GM23338 (cell line): ENCODE measurements at regions not wholly inside any gene's neighbourhood (a gene's known extent, or its start where the extent isn't known, plus 50 kb on each side); places are given as distances from the start of the nearest gene placed in this dataset.

Experiments used
- ATAC-seq: fragments of 200-7000 bp; cut with Tn5 transposase; 3 replicates; pipeline ENCODE4 v1.9.1; 2020
- DNase-seq: peaks from one replicate; pipeline ENCODE4 v3.0.0-alpha.2; 2015; ENCODE audit warnings: low spot score
- H2AFZ ChIP-seq: fragments of 200-600 bp; sonication (generic); 2 replicates; pipeline ENCODE4 v1.8.0; 2016; ENCODE audit warnings: antibody characterized with exemption, mild to moderate bottlenecking, moderate library complexity
- H3F3A ChIP-seq: fragments of 200-600 bp; sonication (generic); replicated peaks from 2 replicates; pipeline ENCODE4 v1.8.0; 2017; ENCODE audit warnings: antibody characterized with exemption, mixed run types, low read depth
- H3K27ac ChIP-seq: fragments of 200-600 bp; sonication (generic); 2 replicates; pipeline ENCODE4 v1.6.1; 2016; ENCODE audit warnings: low read depth
- H3K27me3 ChIP-seq: fragments of 200-600 bp; sonication (generic); 2 replicates; pipeline ENCODE4 v1.8.0; 2016; ENCODE audit warnings: mild to moderate bottlenecking, mixed run types, moderate library complexity; ENCODE audit not compliant: insufficient read depth
- H3K36me3 ChIP-seq: fragments of 200-600 bp; sonication (generic); 2 replicates; pipeline ENCODE4 v1.8.0; 2016; ENCODE audit warnings: mild to moderate bottlenecking; ENCODE audit not compliant: insufficient read depth
- H3K4me1 ChIP-seq: fragments of 200-600 bp; sonication (generic); 2 replicates; pipeline ENCODE4 v1.8.0; 2016; ENCODE audit warnings: mild to moderate bottlenecking, moderate library complexity; ENCODE audit not compliant: insufficient read depth
- H3K4me2 ChIP-seq: fragments of 200-600 bp; sonication (generic); 2 replicates; pipeline ENCODE4 v1.7.1; 2017; ENCODE audit warnings: mixed run types
- H3K4me3 ChIP-seq: fragments of 200-600 bp; sonication (generic); 2 replicates; pipeline ENCODE4 v1.6.1; 2016; ENCODE audit warnings: mixed run types
- H3K79me2 ChIP-seq: fragments of 200-600 bp; sonication (generic); replicated peaks from 2 replicates; pipeline ENCODE4 v1.8.0; 2017; ENCODE audit warnings: mild to moderate bottlenecking; ENCODE audit not compliant: insufficient read depth
- H3K9me2 ChIP-seq: fragments of 200-600 bp; sonication (generic); 2 replicates; pipeline ENCODE4 v1.8.0; 2017; ENCODE audit not compliant: insufficient read depth
- H4K20me1 ChIP-seq: fragments of 200-600 bp; sonication (generic); replicated peaks from 2 replicates; pipeline ENCODE4 v1.8.0; 2017; ENCODE audit warnings: mild to moderate bottlenecking; ENCODE audit not compliant: insufficient read depth
- H3K27ac Mint-ChIP-seq: 2 replicates; pipeline ENCODE4 v1.8.0; 2020; ENCODE audit warnings: inconsistent platforms, mild to moderate bottlenecking, moderate library complexity, mixed read lengths
- H3K27me3 Mint-ChIP-seq: 3 replicates; pipeline ENCODE4 v1.8.0; 2022; ENCODE audit warnings: low read depth, mild to moderate bottlenecking, moderate library complexity, mixed read lengths, inconsistent platforms; ENCODE audit not compliant: insufficient read depth, poor library complexity
- H3K36me3 Mint-ChIP-seq: 3 replicates; pipeline ENCODE4 v1.8.0; 2021; ENCODE audit warnings: low read depth, mild to moderate bottlenecking, inconsistent platforms, moderate library complexity, mixed read lengths
- H3K4me1 Mint-ChIP-seq: 3 replicates; pipeline ENCODE4 v1.8.0; 2020; ENCODE audit warnings: mild to moderate bottlenecking, inconsistent platforms, mixed read lengths
- H3K4me3 Mint-ChIP-seq: 3 replicates; pipeline ENCODE4 v1.8.0; 2021; ENCODE audit warnings: moderate library complexity, mild to moderate bottlenecking, inconsistent platforms, mixed read lengths
- H3K9me3 Mint-ChIP-seq: 3 replicates; pipeline ENCODE4 v1.8.0; 2020; ENCODE audit warnings: moderate library complexity, mild to moderate bottlenecking, inconsistent platforms, mixed read lengths
- CREB1 ChIP-seq: fragments of 250-450 bp; sonication (Bioruptor Pico); IDR thresholded peaks from 2 replicates; pipeline ENCODE4 v1.5.0; 2020; ENCODE audit warnings: low read depth, mild to moderate bottlenecking, moderate library complexity
- EZH2 ChIP-seq: fragments of 200-600 bp; sonication (generic); IDR thresholded peaks from one replicate; pipeline ENCODE4 v1.8.0; 2017; ENCODE audit warnings: antibody characterized with exemption, mild to moderate bottlenecking, low read depth; ENCODE audit not compliant: unreplicated experiment
- POLR2AphosphoS5 ChIP-seq: IDR thresholded peaks from 2 replicates; pipeline ENCODE4 v1.6.1; 2016; ENCODE audit warnings: antibody characterized with exemption, low read depth
- ZNF331 ChIP-seq: fragments of 250-450 bp; sonication (Bioruptor Pico); IDR thresholded peaks from 2 replicates; pipeline ENCODE4 v1.5.0; 2020; ENCODE audit warnings: low read depth, mild to moderate bottlenecking, moderate library complexity
- TF ChIP-seq, protein P1 (sequence below): IDR thresholded peaks from one replicate; pipeline ENCODE4 v1.6.1; 2018; ENCODE audit warnings: antibody characterized with exemption; ENCODE audit not compliant: unreplicated experiment
- TF ChIP-seq, protein P2 (sequence below): fragments of 250-450 bp; sonication (Bioruptor Pico); IDR thresholded peaks from 2 replicates; pipeline ENCODE4 v1.5.0; 2020; ENCODE audit warnings: mild to moderate bottlenecking, moderate library complexity
- TF ChIP-seq, protein P3 (sequence below), 2 experiments: fragments of 200-600 bp in 1 of 2; sonication (generic) in 1 of 2; conservative IDR thresholded peaks; 2 replicates each; pipeline versions ENCODE4 v1.5.1 to v1.6.1; 2016 to 2017; ENCODE audit warnings: antibody characterized with exemption in 2 of 2, low read depth in 2 of 2, mild to moderate bottlenecking in 2 of 2, moderate library complexity in 1 of 2

DNA sequence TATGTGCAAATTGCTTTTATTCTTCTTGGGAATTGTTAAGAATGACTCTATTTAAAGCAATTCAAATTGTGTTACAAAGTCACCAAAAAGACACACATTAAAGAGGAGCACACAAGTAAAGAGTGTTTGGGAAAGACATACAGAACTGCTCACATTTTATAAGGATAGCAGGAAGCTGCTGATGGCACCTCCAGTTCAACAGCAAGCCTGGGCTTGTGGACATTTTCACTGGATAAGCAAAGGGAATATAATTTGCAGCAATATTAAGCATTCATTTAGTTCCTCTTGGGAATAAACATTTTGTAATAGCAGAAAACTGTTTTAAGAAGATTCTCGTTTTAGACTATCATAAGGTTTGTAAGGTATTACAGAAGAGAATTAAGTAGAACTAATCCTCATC lies 1271.9 kb downstream of the ZPLD1 start:
- Histone ChIP-seq H3K27ac (no peak overlapping the region), H3K9me2 (no peaks in the 10 kb centered on the region), H3K27me3 (no peaks in the 10 kb centered on the region), H3K79me2 (no peaks in the 10 kb centered on the region), H3F3A (no peaks in the 10 kb centered on the region), H2AFZ (no peak overlapping the region), H3K4me3 (no peak overlapping the region), H4K20me1 (no peaks in the 10 kb centered on the region), H3K4me1 (no peaks in the 10 kb centered on the region), H3K4me2 (no peak overlapping the region), H3K36me3 (no peaks in the 10 kb centered on the region)
- H3K27ac Mint-ChIP-seq, result no peak overlapping the region
- ATAC-seq (no peak), DNase-seq (no peak)
- no peaks in the 10 kb centered on the region for H3K9me3 Mint-ChIP-seq
- TF ChIP-seq, protein P1, sequence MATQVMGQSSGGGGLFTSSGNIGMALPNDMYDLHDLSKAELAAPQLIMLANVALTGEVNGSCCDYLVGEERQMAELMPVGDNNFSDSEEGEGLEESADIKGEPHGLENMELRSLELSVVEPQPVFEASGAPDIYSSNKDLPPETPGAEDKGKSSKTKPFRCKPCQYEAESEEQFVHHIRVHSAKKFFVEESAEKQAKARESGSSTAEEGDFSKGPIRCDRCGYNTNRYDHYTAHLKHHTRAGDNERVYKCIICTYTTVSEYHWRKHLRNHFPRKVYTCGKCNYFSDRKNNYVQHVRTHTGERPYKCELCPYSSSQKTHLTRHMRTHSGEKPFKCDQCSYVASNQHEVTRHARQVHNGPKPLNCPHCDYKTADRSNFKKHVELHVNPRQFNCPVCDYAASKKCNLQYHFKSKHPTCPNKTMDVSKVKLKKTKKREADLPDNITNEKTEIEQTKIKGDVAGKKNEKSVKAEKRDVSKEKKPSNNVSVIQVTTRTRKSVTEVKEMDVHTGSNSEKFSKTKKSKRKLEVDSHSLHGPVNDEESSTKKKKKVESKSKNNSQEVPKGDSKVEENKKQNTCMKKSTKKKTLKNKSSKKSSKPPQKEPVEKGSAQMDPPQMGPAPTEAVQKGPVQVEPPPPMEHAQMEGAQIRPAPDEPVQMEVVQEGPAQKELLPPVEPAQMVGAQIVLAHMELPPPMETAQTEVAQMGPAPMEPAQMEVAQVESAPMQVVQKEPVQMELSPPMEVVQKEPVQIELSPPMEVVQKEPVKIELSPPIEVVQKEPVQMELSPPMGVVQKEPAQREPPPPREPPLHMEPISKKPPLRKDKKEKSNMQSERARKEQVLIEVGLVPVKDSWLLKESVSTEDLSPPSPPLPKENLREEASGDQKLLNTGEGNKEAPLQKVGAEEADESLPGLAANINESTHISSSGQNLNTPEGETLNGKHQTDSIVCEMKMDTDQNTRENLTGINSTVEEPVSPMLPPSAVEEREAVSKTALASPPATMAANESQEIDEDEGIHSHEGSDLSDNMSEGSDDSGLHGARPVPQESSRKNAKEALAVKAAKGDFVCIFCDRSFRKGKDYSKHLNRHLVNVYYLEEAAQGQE, result no peak
- TF ChIP-seq CREB1 (CRISPR knock-in tag), result no peak
- TF ChIP-seq, protein P2, sequence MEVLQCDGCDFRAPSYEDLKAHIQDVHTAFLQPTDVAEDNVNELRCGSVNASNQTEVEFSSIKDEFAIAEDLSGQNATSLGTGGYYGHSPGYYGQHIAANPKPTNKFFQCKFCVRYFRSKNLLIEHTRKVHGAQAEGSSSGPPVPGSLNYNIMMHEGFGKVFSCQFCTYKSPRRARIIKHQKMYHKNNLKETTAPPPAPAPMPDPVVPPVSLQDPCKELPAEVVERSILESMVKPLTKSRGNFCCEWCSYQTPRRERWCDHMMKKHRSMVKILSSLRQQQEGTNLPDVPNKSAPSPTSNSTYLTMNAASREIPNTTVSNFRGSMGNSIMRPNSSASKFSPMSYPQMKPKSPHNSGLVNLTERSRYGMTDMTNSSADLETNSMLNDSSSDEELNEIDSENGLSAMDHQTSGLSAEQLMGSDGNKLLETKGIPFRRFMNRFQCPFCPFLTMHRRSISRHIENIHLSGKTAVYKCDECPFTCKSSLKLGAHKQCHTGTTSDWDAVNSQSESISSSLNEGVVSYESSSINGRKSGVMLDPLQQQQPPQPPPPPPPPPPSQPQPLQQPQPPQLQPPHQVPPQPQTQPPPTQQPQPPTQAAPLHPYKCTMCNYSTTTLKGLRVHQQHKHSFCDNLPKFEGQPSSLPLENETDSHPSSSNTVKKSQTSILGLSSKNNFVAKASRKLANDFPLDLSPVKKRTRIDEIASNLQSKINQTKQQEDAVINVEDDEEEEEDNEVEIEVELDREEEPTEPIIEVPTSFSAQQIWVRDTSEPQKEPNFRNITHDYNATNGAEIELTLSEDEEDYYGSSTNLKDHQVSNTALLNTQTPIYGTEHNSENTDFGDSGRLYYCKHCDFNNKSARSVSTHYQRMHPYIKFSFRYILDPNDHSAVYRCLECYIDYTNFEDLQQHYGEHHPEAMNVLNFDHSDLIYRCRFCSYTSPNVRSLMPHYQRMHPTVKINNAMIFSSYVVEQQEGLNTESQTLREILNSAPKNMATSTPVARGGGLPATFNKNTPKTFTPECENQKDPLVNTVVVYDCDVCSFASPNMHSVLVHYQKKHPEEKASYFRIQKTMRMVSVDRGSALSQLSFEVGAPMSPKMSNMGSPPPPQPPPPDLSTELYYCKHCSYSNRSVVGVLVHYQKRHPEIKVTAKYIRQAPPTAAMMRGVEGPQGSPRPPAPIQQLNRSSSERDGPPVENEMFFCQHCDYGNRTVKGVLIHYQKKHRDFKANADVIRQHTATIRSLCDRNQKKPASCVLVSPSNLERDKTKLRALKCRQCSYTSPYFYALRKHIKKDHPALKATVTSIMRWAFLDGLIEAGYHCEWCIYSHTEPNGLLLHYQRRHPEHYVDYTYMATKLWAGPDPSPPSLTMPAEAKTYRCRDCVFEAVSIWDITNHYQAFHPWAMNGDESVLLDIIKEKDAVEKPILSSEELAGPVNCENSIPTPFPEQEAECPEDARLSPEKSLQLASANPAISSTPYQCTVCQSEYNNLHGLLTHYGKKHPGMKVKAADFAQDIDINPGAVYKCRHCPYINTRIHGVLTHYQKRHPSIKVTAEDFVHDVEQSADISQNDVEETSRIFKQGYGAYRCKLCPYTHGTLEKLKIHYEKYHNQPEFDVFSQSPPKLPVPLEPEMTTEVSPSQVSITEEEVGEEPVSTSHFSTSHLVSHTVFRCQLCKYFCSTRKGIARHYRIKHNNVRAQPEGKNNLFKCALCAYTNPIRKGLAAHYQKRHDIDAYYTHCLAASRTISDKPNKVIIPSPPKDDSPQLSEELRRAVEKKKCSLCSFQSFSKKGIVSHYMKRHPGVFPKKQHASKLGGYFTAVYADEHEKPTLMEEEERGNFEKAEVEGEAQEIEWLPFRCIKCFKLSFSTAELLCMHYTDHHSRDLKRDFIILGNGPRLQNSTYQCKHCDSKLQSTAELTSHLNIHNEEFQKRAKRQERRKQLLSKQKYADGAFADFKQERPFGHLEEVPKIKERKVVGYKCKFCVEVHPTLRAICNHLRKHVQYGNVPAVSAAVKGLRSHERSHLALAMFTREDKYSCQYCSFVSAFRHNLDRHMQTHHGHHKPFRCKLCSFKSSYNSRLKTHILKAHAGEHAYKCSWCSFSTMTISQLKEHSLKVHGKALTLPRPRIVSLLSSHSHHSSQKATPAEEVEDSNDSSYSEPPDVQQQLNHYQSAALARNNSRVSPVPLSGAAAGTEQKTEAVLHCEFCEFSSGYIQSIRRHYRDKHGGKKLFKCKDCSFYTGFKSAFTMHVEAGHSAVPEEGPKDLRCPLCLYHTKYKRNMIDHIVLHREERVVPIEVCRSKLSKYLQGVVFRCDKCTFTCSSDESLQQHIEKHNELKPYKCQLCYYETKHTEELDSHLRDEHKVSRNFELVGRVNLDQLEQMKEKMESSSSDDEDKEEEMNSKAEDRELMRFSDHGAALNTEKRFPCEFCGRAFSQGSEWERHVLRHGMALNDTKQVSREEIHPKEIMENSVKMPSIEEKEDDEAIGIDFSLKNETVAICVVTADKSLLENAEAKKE (CRISPR knock-in tag), result no peak
- TF ChIP-seq POLR2AphosphoS5, result no peak
- TF ChIP-seq EZH2, result no peak
- TF ChIP-seq, protein P3, sequence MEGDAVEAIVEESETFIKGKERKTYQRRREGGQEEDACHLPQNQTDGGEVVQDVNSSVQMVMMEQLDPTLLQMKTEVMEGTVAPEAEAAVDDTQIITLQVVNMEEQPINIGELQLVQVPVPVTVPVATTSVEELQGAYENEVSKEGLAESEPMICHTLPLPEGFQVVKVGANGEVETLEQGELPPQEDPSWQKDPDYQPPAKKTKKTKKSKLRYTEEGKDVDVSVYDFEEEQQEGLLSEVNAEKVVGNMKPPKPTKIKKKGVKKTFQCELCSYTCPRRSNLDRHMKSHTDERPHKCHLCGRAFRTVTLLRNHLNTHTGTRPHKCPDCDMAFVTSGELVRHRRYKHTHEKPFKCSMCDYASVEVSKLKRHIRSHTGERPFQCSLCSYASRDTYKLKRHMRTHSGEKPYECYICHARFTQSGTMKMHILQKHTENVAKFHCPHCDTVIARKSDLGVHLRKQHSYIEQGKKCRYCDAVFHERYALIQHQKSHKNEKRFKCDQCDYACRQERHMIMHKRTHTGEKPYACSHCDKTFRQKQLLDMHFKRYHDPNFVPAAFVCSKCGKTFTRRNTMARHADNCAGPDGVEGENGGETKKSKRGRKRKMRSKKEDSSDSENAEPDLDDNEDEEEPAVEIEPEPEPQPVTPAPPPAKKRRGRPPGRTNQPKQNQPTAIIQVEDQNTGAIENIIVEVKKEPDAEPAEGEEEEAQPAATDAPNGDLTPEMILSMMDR (conservative IDR thresholded peaks at IDR 0.05; ENCODE audit: low read depth in 2 of 2), result no peak
- no peak for TF ChIP-seq ZNF331
- no peaks in the 10 kb centered on the region for H3K27me3 Mint-ChIP-seq
- H3K4me1 Mint-ChIP-seq, result no peaks in the 10 kb centered on the region
- H3K4me3 Mint-ChIP-seq, result no peak overlapping the region
- no peaks in the 10 kb centered on the region for H3K36me3 Mint-ChIP-seq
